22Rv1 (cell line): ENCODE measurements at regions not wholly inside any gene's neighbourhood (a gene's known extent, or its start where the extent isn't known, plus 50 kb on each side); places are given as distances from the start of the nearest gene placed in this dataset.

Experiments
- ZFX ChIP-seq: fragments of 450-650 bp; IDR thresholded peaks from 2 replicates; pipeline ENCODE4 v1.6.1; 2017; ENCODE audit warnings: antibody characterized with exemption, borderline replicate concordance
- TF ChIP-seq, protein P1 (sequence below): fragments of 450-650 bp; IDR thresholded peaks from 2 replicates; pipeline ENCODE4 v1.5.1; 2017; ENCODE audit warnings: mild to moderate bottlenecking

- TF ChIP-seq, protein P1, sequence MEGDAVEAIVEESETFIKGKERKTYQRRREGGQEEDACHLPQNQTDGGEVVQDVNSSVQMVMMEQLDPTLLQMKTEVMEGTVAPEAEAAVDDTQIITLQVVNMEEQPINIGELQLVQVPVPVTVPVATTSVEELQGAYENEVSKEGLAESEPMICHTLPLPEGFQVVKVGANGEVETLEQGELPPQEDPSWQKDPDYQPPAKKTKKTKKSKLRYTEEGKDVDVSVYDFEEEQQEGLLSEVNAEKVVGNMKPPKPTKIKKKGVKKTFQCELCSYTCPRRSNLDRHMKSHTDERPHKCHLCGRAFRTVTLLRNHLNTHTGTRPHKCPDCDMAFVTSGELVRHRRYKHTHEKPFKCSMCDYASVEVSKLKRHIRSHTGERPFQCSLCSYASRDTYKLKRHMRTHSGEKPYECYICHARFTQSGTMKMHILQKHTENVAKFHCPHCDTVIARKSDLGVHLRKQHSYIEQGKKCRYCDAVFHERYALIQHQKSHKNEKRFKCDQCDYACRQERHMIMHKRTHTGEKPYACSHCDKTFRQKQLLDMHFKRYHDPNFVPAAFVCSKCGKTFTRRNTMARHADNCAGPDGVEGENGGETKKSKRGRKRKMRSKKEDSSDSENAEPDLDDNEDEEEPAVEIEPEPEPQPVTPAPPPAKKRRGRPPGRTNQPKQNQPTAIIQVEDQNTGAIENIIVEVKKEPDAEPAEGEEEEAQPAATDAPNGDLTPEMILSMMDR, result no peak
- no peak for TF ChIP-seq ZFX
These were observed 170.5 kb upstream of the MEOX2 start for GRCh38 chr7:15857026-15857425.
